ENCODE measurements at regions not wholly inside any gene's neighbourhood (a gene's known extent, or its start where the extent isn't known, plus 50 kb on each side); places are given as distances from the start of the nearest gene placed in this dataset.

- TF ChIP-seq, protein P1, sequence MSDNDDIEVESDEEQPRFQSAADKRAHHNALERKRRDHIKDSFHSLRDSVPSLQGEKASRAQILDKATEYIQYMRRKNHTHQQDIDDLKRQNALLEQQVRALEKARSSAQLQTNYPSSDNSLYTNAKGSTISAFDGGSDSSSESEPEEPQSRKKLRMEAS (IDR thresholded peaks at IDR 0.05) = no peak
- TF ChIP-seq CHD2 (IDR thresholded peaks at IDR 0.05; ENCODE audit: low read length) (no peak), ATF2 (IDR thresholded peaks at IDR 0.05; ENCODE audit: low read length) (no peak), USF2 (IDR thresholded peaks at IDR 0.05; ENCODE audit: low read length) (no peak), PHF8 (conservative IDR thresholded peaks at IDR 0.05; ENCODE audit: low read depth, low read length) (no peak)
Measured at GRCh38 chr9:96150324-96151227, 151.4 kb downstream of the HSD17B3 start (continued).
